OCI-LY7 (cell line): ENCODE measurements at regions not wholly inside any gene's neighbourhood (a gene's known extent, or its start where the extent isn't known, plus 50 kb on each side); places are given as distances from the start of the nearest gene placed in this dataset.
"Not testable (repeated sequence)": the region's sequence is repeated elsewhere in the genome, so short reads cannot be mapped to it uniquely, and the experiment has no call there.

Source experiments
- BruUV-seq: library from RNA; stranded (reverse); fragments of 400-500 nt; replicated peaks from 2 replicates; lab custom pipeline; 2021; lab: Mats Ljungman, UMichigan
- CTCF ChIA-PET: fragments of 300-600 bp; sonication (Branson Sonifier 250); formaldehyde crosslinking; loops from one replicate; lab custom pipeline; 2022; ENCODE audit warnings: antibody characterized with exemption; ENCODE audit not compliant: unreplicated experiment; lab: Charles Lee
- POLR2A ChIA-PET: fragments of 300-600 bp; sonication (Branson Sonifier 250); formaldehyde crosslinking; loops from one replicate; lab custom pipeline; 2022; ENCODE audit warnings: antibody characterized with exemption; lab: Charles Lee
- DNase-seq: peaks from one replicate; pipeline ENCODE4 v3.0.0-alpha.2; 2015; ENCODE audit warnings: low spot score
- H2AFZ ChIP-seq: fragments of 200-600 bp; sonication (generic), shearing (Covaris generic); 2 replicates; pipeline ENCODE4 v1.6.1; 2014; ENCODE audit warnings: mild to moderate bottlenecking, antibody characterized with exemption, low read length, moderate library complexity
- H3K27ac ChIP-seq: fragments of 200-600 bp; sonication (generic); 2 replicates; pipeline ENCODE4 v1.5.1; 2014; ENCODE audit warnings: mixed run types, low read depth, mild to moderate bottlenecking, moderate library complexity, low read length, inconsistent platforms; ENCODE audit not compliant: poor library complexity, severe bottlenecking
- H3K36me3 ChIP-seq: fragments of 200-600 bp; sonication (generic); 2 replicates; pipeline ENCODE4 v1.6.1; 2014; ENCODE audit warnings: mild to moderate bottlenecking, antibody characterized with exemption, low read length, moderate library complexity, mixed read lengths; ENCODE audit not compliant: insufficient read depth
- H3K4me1 ChIP-seq: fragments of 200-600 bp; sonication (generic); 2 replicates; pipeline ENCODE4 v1.5.1; 2014; ENCODE audit warnings: mild to moderate bottlenecking, low read length; ENCODE audit not compliant: insufficient read depth, poor library complexity, severe bottlenecking
- H3K4me2 ChIP-seq: fragments of 200-600 bp; sonication (generic); 2 replicates; pipeline ENCODE4 v1.6.1; 2014; ENCODE audit warnings: mild to moderate bottlenecking, low read length
- H3K4me3 ChIP-seq: fragments of 200-600 bp; sonication (generic); 2 replicates; pipeline ENCODE4 v1.5.1; 2014; ENCODE audit warnings: mild to moderate bottlenecking, low read depth, low read length; ENCODE audit not compliant: poor library complexity, severe bottlenecking
- H3K79me2 ChIP-seq: fragments of 200-600 bp; sonication (generic); 2 replicates; pipeline ENCODE4 v1.6.1; 2016; ENCODE audit warnings: low read depth, mild to moderate bottlenecking, low read length, moderate library complexity, mixed read lengths; ENCODE audit not compliant: insufficient read depth
- H3K9me2 ChIP-seq: fragments of 200-600 bp; sonication (generic); 2 replicates; pipeline ENCODE4 v1.6.1; 2016; ENCODE audit warnings: mild to moderate bottlenecking, low read length, mixed read lengths; ENCODE audit not compliant: insufficient read depth
- H3K9me3 ChIP-seq: fragments of 200-600 bp; sonication (generic); 2 replicates; pipeline ENCODE4 v1.6.1; 2014; ENCODE audit warnings: mild to moderate bottlenecking, mixed run types, low read length, mixed read lengths
- H4K20me1 ChIP-seq: fragments of 200-600 bp; sonication (generic); 2 replicates; pipeline ENCODE4 v1.6.1; 2014; ENCODE audit warnings: mild to moderate bottlenecking, antibody characterized with exemption, low read length, moderate library complexity, mixed read lengths; ENCODE audit not compliant: insufficient read depth
- CTCF ChIP-seq: fragments of 200-600 bp; sonication (generic); conservative IDR thresholded peaks from 2 replicates; pipeline ENCODE4 v1.5.1; 2014; ENCODE audit warnings: mild to moderate bottlenecking, antibody characterized with exemption, low read length, moderate library complexity, mixed read lengths
- EZH2phosphoT487 ChIP-seq: fragments of 200-600 bp; sonication (generic); IDR thresholded peaks from 2 replicates; pipeline ENCODE4 v1.6.1; 2018; ENCODE audit warnings: low read depth, borderline replicate concordance, mild to moderate bottlenecking, mixed run types, antibody characterized with exemption, low read length, moderate library complexity, mixed read lengths
- intact Hi-C: fragments of 100-400 bp; cut with micrococcal nuclease; formaldehyde crosslinking; loops from one replicate; pipeline ENCODE4 v1.10.0; 2022; ENCODE audit not compliant: unreplicated experiment

GRCh38 chr12:123050913-123051312, 70.4 kb downstream of the ARL6IP4 start:
- DNase-seq, result no peak
- H3K36me3 ChIP-seq, result no peaks in the 10 kb centered on the region
- no peak overlapping the region for H3K4me2 ChIP-seq
- ChIA-PET CTCF (no interaction called here), POLR2A (no interaction called here)
- no peaks in the 10 kb centered on the region for H3K4me1 ChIP-seq
- no peaks in the 10 kb centered on the region for H3K9me2 ChIP-seq
- H3K27ac ChIP-seq, result no peak overlapping the region
- no TSS peak for BruUV-seq
- H3K79me2 ChIP-seq, result no peaks in the 10 kb centered on the region
- H3K4me3 ChIP-seq, result no peak overlapping the region
- intact Hi-C loops, result no loop called here
- no peaks in the 10 kb centered on the region for H3K9me3 ChIP-seq
- no peak for TF ChIP-seq EZH2phosphoT487
- no peak for TF ChIP-seq CTCF
- H2AFZ ChIP-seq, result no peak overlapping the region
- H4K20me1 ChIP-seq, result no peaks in the 10 kb centered on the region

GRCh38 chr12:123050331-123050831, 69.9 kb downstream of the ARL6IP4 start:
- TF ChIP-seq EZH2phosphoT487 (no peak), CTCF (no peak)
- Histone ChIP-seq H3K36me3 (no peaks in the 10 kb centered on the region), H3K4me2 (no peak overlapping the region), H4K20me1 (no peaks in the 10 kb centered on the region), H3K4me1 (no peaks in the 10 kb centered on the region), H3K4me3 (no peak overlapping the region), H2AFZ (no peak overlapping the region), H3K79me2 (no peaks in the 10 kb centered on the region), H3K27ac (no peak overlapping the region), H3K9me3 (no peaks in the 10 kb centered on the region), H3K9me2 (no peaks in the 10 kb centered on the region)
- intact Hi-C loops, result no loop called here
- DNase-seq, result no peak
- CTCF ChIA-PET, result no interaction called here
- POLR2A ChIA-PET, result no interaction called here
- no TSS peak for BruUV-seq

GRCh38 chr12:123049398-123050240, 69.1 kb downstream of the ARL6IP4 start:
- TF ChIP-seq EZH2phosphoT487 (no peak), CTCF (no peak)
- no peaks in the 10 kb centered on the region for H3K36me3 ChIP-seq
- no peak overlapping the region for H2AFZ ChIP-seq
- ChIA-PET CTCF (no interaction called here), POLR2A (no interaction called here)
- no peaks in the 10 kb centered on the region for H3K79me2 ChIP-seq
- intact Hi-C loops, result loop anchor here (10.0 kb wide), 1 partner anchor 105 kb away; the partner anchor contains the start of gene PITPNM2
- H3K4me3 ChIP-seq, result no peak overlapping the region
- BruUV-seq, result no TSS peak
- H3K9me2 ChIP-seq, result no peaks in the 10 kb centered on the region
- DNase-seq, result no peak
- no peak overlapping the region for H3K27ac ChIP-seq
- H3K4me1 ChIP-seq, result no peaks in the 10 kb centered on the region
- H3K9me3 ChIP-seq, result no peaks in the 10 kb centered on the region
- no peaks in the 10 kb centered on the region for H4K20me1 ChIP-seq
- H3K4me2 ChIP-seq, result no peak overlapping the region

GRCh38 chr12:123047892-123048291, 67.4 kb downstream of the ARL6IP4 start:
- H3K27ac ChIP-seq, H3K9me3 ChIP-seq, H3K4me3 ChIP-seq, POLR2A ChIA-PET, H3K79me2 ChIP-seq, H3K4me2 ChIP-seq, H4K20me1 ChIP-seq, BruUV-seq, CTCF ChIA-PET, H2AFZ ChIP-seq, H3K36me3 ChIP-seq, H3K4me1 ChIP-seq, DNase-seq, H3K9me2 ChIP-seq: not testable (repeated sequence)
- intact Hi-C loops, result loop anchor here (10.0 kb wide), 1 partner anchor 107 kb away; the partner anchor contains the start of gene PITPNM2
